ENCODE measurements at regions not wholly inside any gene's neighbourhood (a gene's known extent, or its start where the extent isn't known, plus 50 kb on each side); places are given as distances from the start of the nearest gene placed in this dataset.

GRCh38 chr13:103291798-103292572, 225.8 kb upstream of the SLC10A2 start:
- no peak for TF ChIP-seq POLR2A (IDR thresholded peaks at IDR 0.05; ENCODE audit: low read depth, low read length)
- TF ChIP-seq POLR2AphosphoS5 (IDR thresholded peaks at IDR 0.05; ENCODE audit: low read depth, low read length): no peak

All from GM12891 (cell line).